GM23338 (cell line): ENCODE measurements at regions not wholly inside any gene's neighbourhood (a gene's known extent, or its start where the extent isn't known, plus 50 kb on each side); places are given as distances from the start of the nearest gene placed in this dataset.

Source experiments
- ATAC-seq: fragments of 200-7000 bp; cut with Tn5 transposase; 3 replicates; pipeline ENCODE4 v1.9.1; 2020
- DNase-seq: peaks from one replicate; pipeline ENCODE4 v3.0.0-alpha.2; 2015; ENCODE audit warnings: low spot score
- H2AFZ ChIP-seq: fragments of 200-600 bp; sonication (generic); 2 replicates; pipeline ENCODE4 v1.8.0; 2016; ENCODE audit warnings: antibody characterized with exemption, mild to moderate bottlenecking, moderate library complexity
- H3F3A ChIP-seq: fragments of 200-600 bp; sonication (generic); replicated peaks from 2 replicates; pipeline ENCODE4 v1.8.0; 2017; ENCODE audit warnings: antibody characterized with exemption, mixed run types, low read depth
- H3K27ac ChIP-seq: fragments of 200-600 bp; sonication (generic); 2 replicates; pipeline ENCODE4 v1.6.1; 2016; ENCODE audit warnings: low read depth
- H3K27me3 ChIP-seq: fragments of 200-600 bp; sonication (generic); 2 replicates; pipeline ENCODE4 v1.8.0; 2016; ENCODE audit warnings: mild to moderate bottlenecking, mixed run types, moderate library complexity; ENCODE audit not compliant: insufficient read depth
- H3K36me3 ChIP-seq: fragments of 200-600 bp; sonication (generic); 2 replicates; pipeline ENCODE4 v1.8.0; 2016; ENCODE audit warnings: mild to moderate bottlenecking; ENCODE audit not compliant: insufficient read depth
- H3K4me1 ChIP-seq: fragments of 200-600 bp; sonication (generic); 2 replicates; pipeline ENCODE4 v1.8.0; 2016; ENCODE audit warnings: mild to moderate bottlenecking, moderate library complexity; ENCODE audit not compliant: insufficient read depth
- H3K4me2 ChIP-seq: fragments of 200-600 bp; sonication (generic); 2 replicates; pipeline ENCODE4 v1.7.1; 2017; ENCODE audit warnings: mixed run types
- H3K4me3 ChIP-seq: fragments of 200-600 bp; sonication (generic); 2 replicates; pipeline ENCODE4 v1.6.1; 2016; ENCODE audit warnings: mixed run types
- H3K79me2 ChIP-seq: fragments of 200-600 bp; sonication (generic); replicated peaks from 2 replicates; pipeline ENCODE4 v1.8.0; 2017; ENCODE audit warnings: mild to moderate bottlenecking; ENCODE audit not compliant: insufficient read depth
- H3K9me2 ChIP-seq: fragments of 200-600 bp; sonication (generic); 2 replicates; pipeline ENCODE4 v1.8.0; 2017; ENCODE audit not compliant: insufficient read depth
- H4K20me1 ChIP-seq: fragments of 200-600 bp; sonication (generic); replicated peaks from 2 replicates; pipeline ENCODE4 v1.8.0; 2017; ENCODE audit warnings: mild to moderate bottlenecking; ENCODE audit not compliant: insufficient read depth
- H3K27ac Mint-ChIP-seq: 2 replicates; pipeline ENCODE4 v1.8.0; 2020; ENCODE audit warnings: inconsistent platforms, mild to moderate bottlenecking, moderate library complexity, mixed read lengths
- H3K27me3 Mint-ChIP-seq: 3 replicates; pipeline ENCODE4 v1.8.0; 2022; ENCODE audit warnings: low read depth, mild to moderate bottlenecking, moderate library complexity, mixed read lengths, inconsistent platforms; ENCODE audit not compliant: insufficient read depth, poor library complexity
- H3K36me3 Mint-ChIP-seq: 3 replicates; pipeline ENCODE4 v1.8.0; 2021; ENCODE audit warnings: low read depth, mild to moderate bottlenecking, inconsistent platforms, moderate library complexity, mixed read lengths
- H3K4me1 Mint-ChIP-seq: 3 replicates; pipeline ENCODE4 v1.8.0; 2020; ENCODE audit warnings: mild to moderate bottlenecking, inconsistent platforms, mixed read lengths
- H3K4me3 Mint-ChIP-seq: 3 replicates; pipeline ENCODE4 v1.8.0; 2021; ENCODE audit warnings: moderate library complexity, mild to moderate bottlenecking, inconsistent platforms, mixed read lengths
- H3K9me3 Mint-ChIP-seq: 3 replicates; pipeline ENCODE4 v1.8.0; 2020; ENCODE audit warnings: moderate library complexity, mild to moderate bottlenecking, inconsistent platforms, mixed read lengths
- ETS1 ChIP-seq: IDR thresholded peaks from 2 replicates; pipeline ENCODE4 v1.6.1; 2016; ENCODE audit warnings: antibody characterized with exemption
- JUNB ChIP-seq: IDR thresholded peaks from one replicate; pipeline ENCODE4 v1.6.1; 2016; ENCODE audit warnings: antibody characterized with exemption; ENCODE audit not compliant: unreplicated experiment
- TF ChIP-seq, protein P1 (sequence below): fragments of 250-450 bp; sonication (Bioruptor Pico); IDR thresholded peaks from 2 replicates; pipeline ENCODE4 v1.5.0; 2020; ENCODE audit warnings: mild to moderate bottlenecking, moderate library complexity
- TF ChIP-seq, protein P2 (sequence below): IDR thresholded peaks from one replicate; pipeline ENCODE4 v1.6.1; 2018; ENCODE audit warnings: antibody characterized with exemption; ENCODE audit not compliant: unreplicated experiment

- DNase-seq (no peak), ATAC-seq (no peak)
- Histone ChIP-seq H3K27ac (no peak overlapping the region), H3K79me2 (no peaks in the 10 kb centered on the region), H3K4me2 (no peak overlapping the region), H3K27me3 (no peaks in the 10 kb centered on the region), H3K36me3 (no peaks in the 10 kb centered on the region), H2AFZ (no peak overlapping the region), H3K4me1 (no peaks in the 10 kb centered on the region; the same call in 1 of the 2 replicates), H3F3A (no peaks in the 10 kb centered on the region), H4K20me1 (no peaks in the 10 kb centered on the region), H3K4me3 (no peak overlapping the region), H3K9me2 (no peaks in the 10 kb centered on the region; the same call in 1 of the 2 replicates)
- no peak overlapping the region for H3K27ac Mint-ChIP-seq
- peaks cover 30% of the 10 kb centered on the region for H3K4me1 Mint-ChIP-seq
- H3K9me3 Mint-ChIP-seq: 0 out of 3 replicates have a peak, but pooled peaks cover 3% of the 10 kb centered on the region
- H3K4me3 Mint-ChIP-seq: no peak overlapping the region
- H3K36me3 Mint-ChIP-seq: no peaks in the 10 kb centered on the region
- peaks cover 4% of the 10 kb centered on the region for H3K27me3 Mint-ChIP-seq
- TF ChIP-seq, protein P1, sequence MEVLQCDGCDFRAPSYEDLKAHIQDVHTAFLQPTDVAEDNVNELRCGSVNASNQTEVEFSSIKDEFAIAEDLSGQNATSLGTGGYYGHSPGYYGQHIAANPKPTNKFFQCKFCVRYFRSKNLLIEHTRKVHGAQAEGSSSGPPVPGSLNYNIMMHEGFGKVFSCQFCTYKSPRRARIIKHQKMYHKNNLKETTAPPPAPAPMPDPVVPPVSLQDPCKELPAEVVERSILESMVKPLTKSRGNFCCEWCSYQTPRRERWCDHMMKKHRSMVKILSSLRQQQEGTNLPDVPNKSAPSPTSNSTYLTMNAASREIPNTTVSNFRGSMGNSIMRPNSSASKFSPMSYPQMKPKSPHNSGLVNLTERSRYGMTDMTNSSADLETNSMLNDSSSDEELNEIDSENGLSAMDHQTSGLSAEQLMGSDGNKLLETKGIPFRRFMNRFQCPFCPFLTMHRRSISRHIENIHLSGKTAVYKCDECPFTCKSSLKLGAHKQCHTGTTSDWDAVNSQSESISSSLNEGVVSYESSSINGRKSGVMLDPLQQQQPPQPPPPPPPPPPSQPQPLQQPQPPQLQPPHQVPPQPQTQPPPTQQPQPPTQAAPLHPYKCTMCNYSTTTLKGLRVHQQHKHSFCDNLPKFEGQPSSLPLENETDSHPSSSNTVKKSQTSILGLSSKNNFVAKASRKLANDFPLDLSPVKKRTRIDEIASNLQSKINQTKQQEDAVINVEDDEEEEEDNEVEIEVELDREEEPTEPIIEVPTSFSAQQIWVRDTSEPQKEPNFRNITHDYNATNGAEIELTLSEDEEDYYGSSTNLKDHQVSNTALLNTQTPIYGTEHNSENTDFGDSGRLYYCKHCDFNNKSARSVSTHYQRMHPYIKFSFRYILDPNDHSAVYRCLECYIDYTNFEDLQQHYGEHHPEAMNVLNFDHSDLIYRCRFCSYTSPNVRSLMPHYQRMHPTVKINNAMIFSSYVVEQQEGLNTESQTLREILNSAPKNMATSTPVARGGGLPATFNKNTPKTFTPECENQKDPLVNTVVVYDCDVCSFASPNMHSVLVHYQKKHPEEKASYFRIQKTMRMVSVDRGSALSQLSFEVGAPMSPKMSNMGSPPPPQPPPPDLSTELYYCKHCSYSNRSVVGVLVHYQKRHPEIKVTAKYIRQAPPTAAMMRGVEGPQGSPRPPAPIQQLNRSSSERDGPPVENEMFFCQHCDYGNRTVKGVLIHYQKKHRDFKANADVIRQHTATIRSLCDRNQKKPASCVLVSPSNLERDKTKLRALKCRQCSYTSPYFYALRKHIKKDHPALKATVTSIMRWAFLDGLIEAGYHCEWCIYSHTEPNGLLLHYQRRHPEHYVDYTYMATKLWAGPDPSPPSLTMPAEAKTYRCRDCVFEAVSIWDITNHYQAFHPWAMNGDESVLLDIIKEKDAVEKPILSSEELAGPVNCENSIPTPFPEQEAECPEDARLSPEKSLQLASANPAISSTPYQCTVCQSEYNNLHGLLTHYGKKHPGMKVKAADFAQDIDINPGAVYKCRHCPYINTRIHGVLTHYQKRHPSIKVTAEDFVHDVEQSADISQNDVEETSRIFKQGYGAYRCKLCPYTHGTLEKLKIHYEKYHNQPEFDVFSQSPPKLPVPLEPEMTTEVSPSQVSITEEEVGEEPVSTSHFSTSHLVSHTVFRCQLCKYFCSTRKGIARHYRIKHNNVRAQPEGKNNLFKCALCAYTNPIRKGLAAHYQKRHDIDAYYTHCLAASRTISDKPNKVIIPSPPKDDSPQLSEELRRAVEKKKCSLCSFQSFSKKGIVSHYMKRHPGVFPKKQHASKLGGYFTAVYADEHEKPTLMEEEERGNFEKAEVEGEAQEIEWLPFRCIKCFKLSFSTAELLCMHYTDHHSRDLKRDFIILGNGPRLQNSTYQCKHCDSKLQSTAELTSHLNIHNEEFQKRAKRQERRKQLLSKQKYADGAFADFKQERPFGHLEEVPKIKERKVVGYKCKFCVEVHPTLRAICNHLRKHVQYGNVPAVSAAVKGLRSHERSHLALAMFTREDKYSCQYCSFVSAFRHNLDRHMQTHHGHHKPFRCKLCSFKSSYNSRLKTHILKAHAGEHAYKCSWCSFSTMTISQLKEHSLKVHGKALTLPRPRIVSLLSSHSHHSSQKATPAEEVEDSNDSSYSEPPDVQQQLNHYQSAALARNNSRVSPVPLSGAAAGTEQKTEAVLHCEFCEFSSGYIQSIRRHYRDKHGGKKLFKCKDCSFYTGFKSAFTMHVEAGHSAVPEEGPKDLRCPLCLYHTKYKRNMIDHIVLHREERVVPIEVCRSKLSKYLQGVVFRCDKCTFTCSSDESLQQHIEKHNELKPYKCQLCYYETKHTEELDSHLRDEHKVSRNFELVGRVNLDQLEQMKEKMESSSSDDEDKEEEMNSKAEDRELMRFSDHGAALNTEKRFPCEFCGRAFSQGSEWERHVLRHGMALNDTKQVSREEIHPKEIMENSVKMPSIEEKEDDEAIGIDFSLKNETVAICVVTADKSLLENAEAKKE (CRISPR knock-in tag): no peak
- no peak for TF ChIP-seq ETS1
- no peak for TF ChIP-seq JUNB
- TF ChIP-seq, protein P2, sequence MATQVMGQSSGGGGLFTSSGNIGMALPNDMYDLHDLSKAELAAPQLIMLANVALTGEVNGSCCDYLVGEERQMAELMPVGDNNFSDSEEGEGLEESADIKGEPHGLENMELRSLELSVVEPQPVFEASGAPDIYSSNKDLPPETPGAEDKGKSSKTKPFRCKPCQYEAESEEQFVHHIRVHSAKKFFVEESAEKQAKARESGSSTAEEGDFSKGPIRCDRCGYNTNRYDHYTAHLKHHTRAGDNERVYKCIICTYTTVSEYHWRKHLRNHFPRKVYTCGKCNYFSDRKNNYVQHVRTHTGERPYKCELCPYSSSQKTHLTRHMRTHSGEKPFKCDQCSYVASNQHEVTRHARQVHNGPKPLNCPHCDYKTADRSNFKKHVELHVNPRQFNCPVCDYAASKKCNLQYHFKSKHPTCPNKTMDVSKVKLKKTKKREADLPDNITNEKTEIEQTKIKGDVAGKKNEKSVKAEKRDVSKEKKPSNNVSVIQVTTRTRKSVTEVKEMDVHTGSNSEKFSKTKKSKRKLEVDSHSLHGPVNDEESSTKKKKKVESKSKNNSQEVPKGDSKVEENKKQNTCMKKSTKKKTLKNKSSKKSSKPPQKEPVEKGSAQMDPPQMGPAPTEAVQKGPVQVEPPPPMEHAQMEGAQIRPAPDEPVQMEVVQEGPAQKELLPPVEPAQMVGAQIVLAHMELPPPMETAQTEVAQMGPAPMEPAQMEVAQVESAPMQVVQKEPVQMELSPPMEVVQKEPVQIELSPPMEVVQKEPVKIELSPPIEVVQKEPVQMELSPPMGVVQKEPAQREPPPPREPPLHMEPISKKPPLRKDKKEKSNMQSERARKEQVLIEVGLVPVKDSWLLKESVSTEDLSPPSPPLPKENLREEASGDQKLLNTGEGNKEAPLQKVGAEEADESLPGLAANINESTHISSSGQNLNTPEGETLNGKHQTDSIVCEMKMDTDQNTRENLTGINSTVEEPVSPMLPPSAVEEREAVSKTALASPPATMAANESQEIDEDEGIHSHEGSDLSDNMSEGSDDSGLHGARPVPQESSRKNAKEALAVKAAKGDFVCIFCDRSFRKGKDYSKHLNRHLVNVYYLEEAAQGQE: no peak
These were observed 72.3 kb downstream of the MRPL14 start for GRCh38 chr6:44054721-44055559.
